GM12865 (cell line): ENCODE measurements at regions not wholly inside any gene's neighbourhood (a gene's known extent, or its start where the extent isn't known, plus 50 kb on each side); places are given as distances from the start of the nearest gene placed in this dataset.

Source experiments
- DNase-seq: peaks from one replicate; pipeline ENCODE4 v3.0.0; 2010; ENCODE audit warnings: low read depth
- H3K4me3 ChIP-seq: 2 replicates; pipeline ENCODE4 v1.5.1; 2011; ENCODE audit warnings: mild to moderate bottlenecking, low read depth, low read length, control low read depth
- TF ChIP-seq, protein P1 (sequence below): IDR thresholded peaks from 2 replicates; pipeline ENCODE4 v1.5.1; 2011; ENCODE audit warnings: low read length, control low read depth, low read depth, inconsistent platforms; ENCODE audit not compliant: insufficient read depth; ENCODE audit errors: missing control alignments

DNA sequence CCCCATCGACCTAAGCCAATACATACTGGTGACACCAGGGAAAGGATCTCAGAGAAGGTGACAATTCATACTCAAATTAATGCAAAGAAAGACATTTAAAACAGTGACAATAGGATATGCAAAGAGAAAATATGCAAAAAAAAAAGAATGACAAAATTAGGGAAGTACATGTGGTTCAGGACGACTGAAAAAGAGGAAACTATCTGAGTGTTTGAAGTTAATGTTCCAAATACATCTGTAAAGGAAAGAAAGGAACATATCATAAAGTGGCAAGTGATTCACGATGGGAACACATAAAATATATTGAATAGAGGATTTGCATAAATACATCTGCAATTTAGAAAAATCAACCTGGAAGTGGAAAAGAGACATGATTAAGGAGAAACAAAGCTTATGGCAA, 441.4 kb downstream of the SLITRK5 start:
- no peak overlapping the region for H3K4me3 ChIP-seq
- TF ChIP-seq, protein P1, sequence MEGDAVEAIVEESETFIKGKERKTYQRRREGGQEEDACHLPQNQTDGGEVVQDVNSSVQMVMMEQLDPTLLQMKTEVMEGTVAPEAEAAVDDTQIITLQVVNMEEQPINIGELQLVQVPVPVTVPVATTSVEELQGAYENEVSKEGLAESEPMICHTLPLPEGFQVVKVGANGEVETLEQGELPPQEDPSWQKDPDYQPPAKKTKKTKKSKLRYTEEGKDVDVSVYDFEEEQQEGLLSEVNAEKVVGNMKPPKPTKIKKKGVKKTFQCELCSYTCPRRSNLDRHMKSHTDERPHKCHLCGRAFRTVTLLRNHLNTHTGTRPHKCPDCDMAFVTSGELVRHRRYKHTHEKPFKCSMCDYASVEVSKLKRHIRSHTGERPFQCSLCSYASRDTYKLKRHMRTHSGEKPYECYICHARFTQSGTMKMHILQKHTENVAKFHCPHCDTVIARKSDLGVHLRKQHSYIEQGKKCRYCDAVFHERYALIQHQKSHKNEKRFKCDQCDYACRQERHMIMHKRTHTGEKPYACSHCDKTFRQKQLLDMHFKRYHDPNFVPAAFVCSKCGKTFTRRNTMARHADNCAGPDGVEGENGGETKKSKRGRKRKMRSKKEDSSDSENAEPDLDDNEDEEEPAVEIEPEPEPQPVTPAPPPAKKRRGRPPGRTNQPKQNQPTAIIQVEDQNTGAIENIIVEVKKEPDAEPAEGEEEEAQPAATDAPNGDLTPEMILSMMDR = no peak
- no peak for DNase-seq

DNA sequence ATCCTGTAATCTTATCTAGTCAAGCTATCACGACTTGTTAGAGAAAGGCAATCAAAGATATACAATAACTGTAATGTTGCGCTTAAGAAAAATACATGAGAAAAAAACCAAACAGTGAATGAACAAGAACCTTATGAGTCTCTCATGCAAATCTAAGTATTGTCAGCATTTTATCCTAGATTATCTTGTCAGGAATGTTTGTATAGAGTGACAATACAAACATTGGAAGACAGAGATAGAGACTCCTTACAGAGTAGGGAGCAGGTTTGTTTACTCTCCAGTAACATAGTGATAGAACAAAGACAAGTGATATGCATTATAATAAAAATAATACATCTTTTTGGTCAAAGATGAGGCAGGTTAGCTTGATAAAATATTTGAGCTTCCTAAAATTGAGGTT, 444.8 kb downstream of the SLITRK5 start:
- H3K4me3 ChIP-seq = no peak overlapping the region
- DNase-seq = no peak
- TF ChIP-seq, protein P1 = no peak

DNA sequence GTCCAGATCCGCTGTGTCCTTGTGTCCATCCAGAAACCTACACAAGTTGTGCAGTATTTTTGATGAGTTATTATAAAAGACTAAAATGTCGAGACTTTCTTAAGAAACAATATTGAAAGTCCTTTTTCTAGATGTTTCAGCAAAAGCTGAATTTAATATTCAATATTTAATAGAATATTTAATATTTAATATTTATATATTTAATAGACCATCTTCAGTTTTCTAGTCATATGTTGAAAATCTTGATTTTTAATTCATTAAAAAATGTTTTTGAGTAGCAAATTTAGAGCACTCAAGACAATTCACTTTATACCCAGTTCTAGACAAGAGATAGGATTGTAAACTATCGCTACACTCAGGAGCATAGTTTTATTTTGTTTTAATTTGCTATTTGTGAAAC, 447.8 kb downstream of the SLITRK5 start:
- DNase-seq = no peak
- TF ChIP-seq, protein P1 = no peak
- H3K4me3 ChIP-seq = no peak overlapping the region

DNA sequence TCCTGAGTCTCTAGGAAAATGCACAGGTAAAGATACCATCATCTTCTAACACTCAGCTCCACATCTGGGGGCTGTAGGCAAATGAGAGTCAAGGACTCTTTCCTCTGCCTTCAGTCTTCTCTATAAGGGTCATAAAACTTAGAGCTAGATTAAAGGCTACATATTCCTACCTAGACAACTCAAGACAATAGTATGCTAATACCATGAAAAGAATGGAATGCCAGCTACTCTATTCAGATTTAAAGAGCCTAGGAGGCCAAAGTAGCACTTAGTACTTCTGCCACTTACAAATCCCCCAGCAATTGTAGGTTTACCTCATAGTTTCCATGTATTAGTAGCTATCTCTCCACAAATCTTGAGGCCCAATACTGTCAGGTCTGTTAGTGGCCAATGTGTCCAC, 453.0 kb downstream of the SLITRK5 start:
- H3K4me3 ChIP-seq = no peak overlapping the region
- no peak for DNase-seq
- TF ChIP-seq, protein P1 = no peak

DNA sequence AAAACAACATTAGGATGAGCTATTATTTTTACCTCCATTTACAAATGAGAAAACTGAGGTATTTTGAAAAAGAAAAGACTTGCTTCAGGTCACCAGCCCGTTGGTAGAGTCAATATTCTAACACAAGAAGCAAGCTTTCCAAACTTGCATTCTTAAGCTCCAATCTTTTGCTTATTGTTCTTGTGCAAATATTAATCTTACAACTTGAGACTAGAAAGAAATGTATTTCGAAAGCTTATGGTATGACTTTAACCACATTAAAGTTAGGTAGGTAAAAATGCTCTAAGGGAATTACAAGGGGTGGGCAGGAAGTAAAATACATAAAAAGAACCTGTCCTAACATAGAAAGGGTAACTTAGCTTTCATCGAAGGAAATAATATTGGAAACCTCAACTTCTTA, 453.9 kb downstream of the SLITRK5 start:
- TF ChIP-seq, protein P1 = no peak
- no peak for DNase-seq
- H3K4me3 ChIP-seq = no peak overlapping the region

DNA sequence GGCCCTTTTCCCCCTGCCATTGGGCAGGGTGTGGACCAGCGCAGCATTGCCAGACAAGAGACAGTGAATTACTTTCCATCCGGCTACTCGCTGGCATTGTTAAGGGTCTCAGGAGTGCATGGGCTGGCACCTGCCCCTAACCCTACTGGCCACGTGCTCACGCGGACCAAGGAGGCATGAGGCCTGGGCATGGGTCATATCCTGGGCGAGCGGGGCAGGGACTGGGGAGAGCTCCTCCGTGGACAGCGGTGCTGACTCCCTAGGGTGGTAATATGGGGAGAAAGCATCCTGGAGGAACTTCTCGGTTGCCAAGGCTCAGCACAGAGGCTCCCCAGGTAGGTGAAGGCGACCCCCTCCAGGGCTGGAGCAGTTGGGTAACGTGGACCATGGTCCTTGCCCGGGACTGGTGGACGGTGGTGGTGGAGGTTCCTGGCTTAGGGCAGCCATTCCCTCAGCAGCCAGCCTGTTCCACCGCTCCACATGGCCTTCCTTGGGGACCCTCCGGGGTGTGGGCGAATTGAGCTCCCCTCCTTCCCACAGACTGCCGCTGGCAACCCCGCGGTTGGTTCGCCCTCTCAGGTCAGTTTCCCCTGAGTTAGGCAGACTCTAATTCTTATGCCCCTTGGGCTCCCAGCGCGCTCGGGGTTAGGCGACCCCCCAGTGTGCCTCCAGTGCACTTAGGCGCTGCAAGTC, 465.1 kb downstream of the SLITRK5 start:
- TF ChIP-seq, protein P1 = no peak
- DNase-seq = no peak
- no peak overlapping the region for H3K4me3 ChIP-seq

DNA sequence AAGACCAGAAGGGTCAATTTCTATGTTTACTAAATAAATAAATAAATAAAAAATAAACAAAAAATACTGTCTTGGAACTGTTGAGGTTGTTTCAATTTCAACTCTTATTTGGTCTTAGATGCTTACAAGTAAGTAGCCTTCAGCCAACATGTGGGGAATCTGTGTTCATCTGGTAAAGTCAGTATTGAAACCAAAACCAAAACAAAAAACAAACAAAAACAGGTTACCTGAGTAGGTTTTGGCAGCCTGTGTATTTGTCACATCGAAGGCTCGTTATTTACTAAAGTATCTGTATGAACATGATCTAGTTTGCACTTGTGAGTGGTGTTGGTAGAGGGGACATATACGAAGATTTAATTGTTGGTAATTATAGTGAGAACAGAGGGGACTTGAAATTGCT, 471.5 kb downstream of the SLITRK5 start:
- DNase-seq = no peak
- TF ChIP-seq, protein P1 = no peak
- no peak overlapping the region for H3K4me3 ChIP-seq
